Endothelial cell of hepatic sinusoid (primary cell): ENCODE measurements at regions not wholly inside any gene's neighbourhood (a gene's known extent, or its start where the extent isn't known, plus 50 kb on each side); places are given as distances from the start of the nearest gene placed in this dataset.

Experiments used
- in situ Hi-C: cut with HindIII; loops from 2 replicates; pipeline ENCODE4 v1.10.0; 2017; ENCODE audit warnings: low sequenced_read_pairs

DNA sequence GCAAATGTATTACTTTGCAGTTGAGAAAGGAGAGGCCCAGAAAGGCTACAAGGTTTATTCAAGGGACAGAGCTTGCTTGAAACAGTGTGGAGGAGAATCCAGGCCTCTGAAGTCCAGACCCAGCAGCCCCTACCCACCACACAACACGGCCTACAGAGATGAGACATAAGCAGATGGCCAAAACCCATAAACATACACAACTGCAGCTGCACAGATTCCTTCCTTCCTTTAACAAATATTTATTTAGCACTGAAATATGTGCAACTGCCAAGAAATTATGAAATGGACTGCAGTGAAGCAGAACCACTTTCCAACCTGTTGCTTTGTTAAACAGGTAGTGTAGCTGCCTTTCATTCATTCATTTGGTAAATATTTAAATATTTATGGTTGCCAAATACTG lies 122.3 kb downstream of the SPATA19 start:
- in situ Hi-C loops: no loop called here

DNA sequence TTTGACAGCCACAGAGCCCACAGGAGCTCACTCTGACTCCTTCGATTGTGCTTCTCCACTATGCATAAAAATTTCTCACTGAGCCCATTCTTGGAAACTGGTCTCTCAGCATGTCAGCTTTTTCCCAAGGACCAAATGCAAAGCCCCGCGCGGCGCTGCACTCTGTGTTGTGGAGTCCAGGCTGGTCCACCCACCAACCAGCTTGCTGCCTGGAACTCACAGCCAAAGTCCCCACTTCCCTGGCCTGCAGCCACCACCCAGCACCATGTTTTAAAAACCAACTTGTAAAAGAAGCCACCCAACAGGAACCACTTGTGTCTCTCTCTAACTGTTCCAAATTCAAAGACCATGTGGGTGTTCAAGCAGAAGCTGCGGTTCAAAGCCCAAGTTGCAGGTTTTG lies 124.4 kb downstream of the SPATA19 start:
- in situ Hi-C loops: no loop called here

DNA sequence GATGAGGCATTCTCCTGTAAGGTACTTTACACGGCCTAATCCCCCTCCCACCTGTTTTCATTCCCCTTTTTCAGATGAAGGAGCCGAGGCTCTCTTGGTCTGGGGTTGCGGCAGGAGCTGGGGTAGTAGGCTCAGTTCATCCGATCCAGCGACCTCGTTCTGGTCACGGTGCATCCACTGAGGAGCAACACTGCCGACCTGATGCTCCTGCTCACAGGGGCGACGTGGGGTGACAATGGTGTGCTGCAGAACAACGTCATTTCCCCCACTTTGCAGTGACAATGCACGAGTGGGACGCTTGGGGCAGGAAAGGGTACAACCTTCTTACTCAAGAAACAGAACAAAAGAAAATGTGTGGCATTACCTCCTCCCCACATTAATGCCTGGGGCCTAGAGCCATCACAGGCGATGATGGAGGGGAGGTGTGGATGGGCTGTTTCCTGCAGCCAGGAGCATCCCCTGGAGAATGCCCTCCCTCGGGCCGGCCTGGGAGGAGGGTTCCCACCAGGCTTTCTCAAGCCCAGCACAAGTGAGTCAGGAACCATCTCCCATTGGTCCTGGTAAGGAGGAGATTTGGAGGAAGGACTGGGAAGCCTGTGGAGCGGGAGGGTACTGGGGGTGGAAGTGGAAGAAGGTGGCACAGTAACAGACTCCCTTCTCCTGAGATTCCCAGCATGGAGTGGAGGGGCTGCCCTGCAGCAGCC lies 125.6 kb downstream of the SPATA19 start:
- in situ Hi-C loops: no loop called here

DNA sequence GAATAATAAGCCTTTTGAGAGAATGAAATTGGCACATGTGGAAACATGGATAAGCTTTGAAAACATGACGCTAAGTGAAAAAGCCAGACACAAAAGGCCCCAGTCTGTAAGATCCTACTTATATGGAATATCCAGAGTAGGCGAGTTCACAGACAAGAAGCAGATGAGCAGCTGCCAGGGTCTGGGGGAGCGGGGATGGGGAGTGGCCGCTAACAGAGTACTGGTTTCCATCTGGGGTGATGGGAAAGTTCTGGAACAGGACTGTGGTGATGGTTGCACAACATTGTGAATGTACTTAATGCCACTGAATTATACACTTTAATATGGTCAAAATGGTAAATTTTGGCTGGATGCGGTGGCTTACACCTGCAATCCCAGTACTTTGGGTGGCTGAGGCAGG lies 126.5 kb downstream of the SPATA19 start:
- in situ Hi-C loops: no loop called here

DNA sequence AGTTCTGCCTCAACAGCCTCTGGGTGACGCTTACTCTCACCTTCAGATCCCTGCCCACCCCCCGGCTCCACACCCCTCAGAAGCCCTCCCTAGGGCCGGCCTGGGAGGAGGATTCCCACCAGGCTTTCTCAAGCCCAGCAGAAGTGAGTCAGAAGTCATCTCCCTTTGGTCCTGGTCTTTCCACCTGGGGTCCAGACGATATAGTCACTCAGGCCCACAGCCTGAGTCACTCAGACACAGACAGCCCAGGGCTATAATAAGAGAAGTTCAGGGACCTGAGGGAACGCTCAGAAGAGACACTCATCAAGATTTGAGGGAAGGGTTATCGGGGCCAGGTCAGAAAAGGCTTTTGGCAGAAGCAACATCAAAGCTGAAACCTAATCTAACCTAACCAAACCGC lies 127.1 kb downstream of the SPATA19 start:
- in situ Hi-C loops: no loop called here

DNA sequence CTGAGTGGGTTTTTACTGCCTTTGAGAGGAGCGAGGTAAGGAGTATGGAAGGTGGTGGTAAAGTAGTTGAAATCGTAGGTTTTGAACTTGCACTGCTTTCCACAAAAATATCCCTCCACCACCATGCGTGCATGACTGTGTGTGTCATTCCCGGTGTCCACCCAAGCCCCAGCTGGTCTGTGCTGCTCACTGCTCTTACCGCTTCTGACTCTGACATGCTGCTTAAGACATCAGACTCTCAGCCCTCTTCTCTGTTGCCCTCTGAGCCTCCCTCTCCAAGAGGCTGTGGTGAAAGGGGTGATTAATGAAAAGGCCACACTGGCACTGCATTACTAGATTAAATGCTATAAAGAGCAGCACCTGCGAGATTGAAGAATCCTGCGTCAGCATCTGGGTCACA lies 128.7 kb downstream of the SPATA19 start:
- in situ Hi-C loops: no loop called here

DNA sequence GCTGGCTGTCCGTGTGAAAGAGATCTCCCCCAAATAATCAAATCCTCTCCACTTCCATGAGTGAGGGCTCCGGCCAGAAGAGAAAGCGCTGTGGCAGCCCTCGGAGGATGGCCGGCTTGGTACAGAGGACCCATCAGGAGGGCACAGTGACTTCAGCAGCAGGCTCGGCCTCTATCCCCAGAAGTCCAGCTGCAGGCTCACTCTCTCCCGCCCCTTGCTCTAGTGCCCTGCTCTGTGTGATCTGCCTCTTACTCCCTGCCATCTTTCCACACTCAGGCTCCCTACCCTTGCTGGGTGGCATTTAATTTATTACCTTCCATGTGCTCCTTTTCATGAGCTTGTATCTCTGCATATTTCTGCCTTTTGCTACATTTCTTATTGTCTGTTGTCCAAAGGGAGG lies 129.7 kb downstream of the SPATA19 start:
- in situ Hi-C loops: no loop called here

DNA sequence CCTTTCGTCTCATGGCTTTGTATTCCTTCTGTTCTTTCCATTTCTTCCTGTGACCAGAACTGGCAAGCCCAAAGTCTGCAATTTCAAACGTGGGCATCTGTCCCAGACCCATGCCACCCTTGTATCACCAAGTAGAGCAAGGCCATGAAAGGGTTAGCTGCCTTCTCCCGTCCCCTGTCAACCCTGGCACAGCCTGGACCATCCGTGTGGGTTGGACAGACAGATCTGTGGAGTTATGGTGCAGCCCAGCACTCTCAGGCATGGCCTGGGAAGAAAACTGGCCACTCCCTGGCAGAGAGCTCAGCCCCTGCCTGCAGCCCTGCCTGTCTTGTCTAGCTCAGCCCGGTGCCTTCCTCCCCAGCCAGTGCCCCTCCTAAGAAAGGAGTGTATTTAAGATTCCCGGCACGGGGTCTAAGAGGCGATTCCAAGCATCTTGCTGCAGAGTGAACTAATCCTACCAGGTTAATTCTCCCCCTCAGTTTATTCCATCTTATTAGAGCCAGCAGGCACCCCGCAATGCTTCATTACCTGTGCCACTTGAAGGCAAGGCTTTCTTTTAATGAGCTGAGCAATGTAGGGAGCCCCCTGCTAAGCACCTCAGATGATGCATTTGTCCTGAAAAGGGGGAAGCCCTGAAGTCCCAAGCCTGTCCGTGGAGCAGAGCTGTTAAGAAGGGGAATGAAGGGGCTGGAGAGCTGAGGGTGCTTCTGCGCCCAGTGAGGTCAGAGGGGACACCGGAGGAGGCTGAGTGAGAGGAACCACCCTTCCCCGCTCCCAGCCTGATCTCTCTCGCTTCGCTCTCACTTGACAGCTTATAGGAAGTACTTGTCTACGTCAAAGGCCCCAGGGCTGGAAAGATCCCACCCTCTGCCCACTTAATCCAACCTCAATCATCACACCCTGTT lies 130.6 kb downstream of the SPATA19 start:
- in situ Hi-C loops: no loop called here

DNA sequence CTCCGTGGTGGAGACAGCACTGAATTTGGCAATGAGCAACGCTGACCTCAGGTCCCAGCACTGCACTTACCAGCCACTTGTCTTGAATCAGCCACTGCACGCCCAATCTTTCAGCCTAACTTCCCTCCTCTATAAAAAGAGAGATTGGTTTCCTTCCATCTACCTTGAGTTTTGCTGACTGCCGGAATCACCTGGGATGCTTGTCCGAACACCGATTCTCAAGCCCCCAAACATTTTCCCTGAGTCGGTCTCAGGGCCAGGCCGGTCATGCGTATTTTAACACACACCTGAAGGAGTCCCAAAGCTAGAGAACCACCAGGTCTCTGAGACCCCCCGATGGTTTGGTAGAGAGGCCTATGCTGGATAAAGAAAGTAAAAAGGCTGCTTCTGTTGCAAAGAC lies 131.5 kb downstream of the SPATA19 start:
- in situ Hi-C loops: no loop called here

DNA sequence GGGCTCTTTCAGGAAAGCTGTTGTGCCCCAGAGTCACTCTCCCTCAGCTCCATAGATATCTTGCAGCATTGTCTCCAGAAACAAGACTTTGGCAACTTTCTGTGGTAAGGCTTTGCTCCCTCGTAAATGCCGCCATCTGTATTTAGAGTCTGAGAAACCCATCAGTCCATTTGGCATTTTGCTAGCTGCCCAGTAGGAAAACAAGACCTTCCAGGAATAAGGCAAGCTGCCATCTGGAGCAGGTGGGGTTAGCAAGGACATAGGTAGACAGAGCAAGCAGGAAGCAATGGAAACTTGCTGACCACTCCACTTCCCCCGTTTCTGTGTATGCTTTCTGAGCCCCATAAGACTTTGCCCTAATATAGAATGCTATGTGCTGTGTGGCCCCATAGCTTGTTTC lies 131.9 kb downstream of the SPATA19 start:
- in situ Hi-C loops: no loop called here

DNA sequence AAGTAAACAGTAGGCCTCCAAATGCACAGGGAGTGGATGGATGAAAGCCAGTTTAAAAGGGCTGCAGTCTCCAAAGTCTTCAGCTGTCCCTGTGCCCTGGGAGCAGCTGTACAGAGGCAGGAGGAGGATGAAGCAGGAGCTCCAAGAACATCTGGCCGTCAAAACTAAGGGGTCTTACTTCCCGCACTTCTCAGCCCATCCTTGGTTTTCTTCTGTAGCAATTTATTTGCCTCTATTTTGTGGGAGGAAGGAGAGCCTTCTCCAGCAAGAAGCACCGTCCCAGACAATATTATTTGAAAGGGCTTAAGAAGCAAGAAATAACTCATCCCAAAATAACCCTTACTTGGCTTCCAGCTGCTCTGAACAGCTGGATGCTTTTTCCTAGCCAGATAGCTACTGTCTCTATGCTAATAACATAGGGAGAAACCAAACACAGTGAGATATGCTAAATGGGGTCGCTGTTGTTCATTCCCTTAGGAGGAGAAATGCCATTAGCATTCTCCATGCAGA lies 133.2 kb downstream of the SPATA19 start:
- in situ Hi-C loops: no loop called here

DNA sequence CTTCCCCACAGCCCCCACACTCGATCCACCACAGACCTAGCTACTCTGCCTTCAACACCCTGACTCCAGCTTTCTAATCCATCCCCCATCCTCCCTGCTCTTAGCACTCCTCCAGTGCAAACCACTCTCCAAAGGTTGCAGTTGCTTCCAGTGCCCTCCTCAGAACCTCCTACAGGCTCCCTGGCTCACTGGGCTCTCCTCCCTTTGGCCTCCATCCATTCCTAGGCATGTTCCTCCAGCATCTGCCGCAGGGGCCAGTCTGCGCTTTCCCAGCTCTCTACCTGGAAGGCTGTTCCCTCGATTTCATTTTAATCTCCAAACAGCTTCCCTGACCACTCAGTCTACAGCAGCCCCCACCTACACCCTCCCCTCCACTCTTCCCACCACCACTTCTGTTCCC lies 133.8 kb downstream of the SPATA19 start:
- in situ Hi-C loops: no loop called here

DNA sequence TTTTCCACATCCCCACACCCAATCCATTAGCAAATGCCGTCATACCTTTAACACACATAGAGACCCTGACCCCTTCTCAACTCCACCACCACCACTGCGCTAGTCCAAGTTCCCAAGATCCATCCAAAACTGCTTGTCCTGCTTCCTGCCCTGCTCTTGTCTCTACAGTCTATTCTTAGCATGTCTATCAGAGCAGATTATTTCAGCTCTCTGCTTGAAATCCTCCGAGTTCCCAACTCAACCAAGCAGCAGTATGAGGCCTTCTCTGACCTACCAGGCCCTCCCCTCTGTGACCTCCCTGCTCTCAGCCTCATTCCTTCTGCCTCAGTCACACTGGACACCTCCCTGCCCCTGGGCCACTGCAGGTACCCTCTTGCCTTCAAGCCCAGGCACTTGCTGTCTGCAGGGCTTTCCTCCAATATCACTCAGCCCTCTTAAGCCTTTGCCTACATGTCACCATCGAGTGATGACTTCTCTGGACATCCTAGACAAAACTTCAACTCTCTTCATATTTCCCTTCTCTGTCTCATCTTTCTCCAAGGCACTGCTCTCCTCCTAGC lies 134.6 kb downstream of the SPATA19 start:
- in situ Hi-C loops: no loop called here

DNA sequence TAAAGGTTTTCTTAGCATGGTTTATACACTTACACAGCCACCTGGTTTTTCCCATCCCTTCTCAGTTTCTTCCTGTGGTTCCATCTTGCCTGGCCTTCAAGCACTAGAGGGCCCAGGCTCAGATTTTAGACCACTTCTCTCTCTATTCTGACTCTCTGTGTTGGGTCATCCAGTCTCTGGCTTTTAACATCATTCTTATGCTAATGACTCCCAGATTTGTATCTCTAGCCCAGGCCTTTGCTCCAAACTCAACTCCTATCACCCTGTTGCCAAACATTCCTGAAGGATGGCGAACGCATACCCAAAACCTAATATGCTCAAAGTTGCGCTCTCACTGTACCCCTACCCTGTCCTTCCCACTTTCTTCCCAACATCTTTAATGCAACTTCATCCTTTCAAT lies 135.1 kb downstream of the SPATA19 start:
- in situ Hi-C loops: no loop called here

DNA sequence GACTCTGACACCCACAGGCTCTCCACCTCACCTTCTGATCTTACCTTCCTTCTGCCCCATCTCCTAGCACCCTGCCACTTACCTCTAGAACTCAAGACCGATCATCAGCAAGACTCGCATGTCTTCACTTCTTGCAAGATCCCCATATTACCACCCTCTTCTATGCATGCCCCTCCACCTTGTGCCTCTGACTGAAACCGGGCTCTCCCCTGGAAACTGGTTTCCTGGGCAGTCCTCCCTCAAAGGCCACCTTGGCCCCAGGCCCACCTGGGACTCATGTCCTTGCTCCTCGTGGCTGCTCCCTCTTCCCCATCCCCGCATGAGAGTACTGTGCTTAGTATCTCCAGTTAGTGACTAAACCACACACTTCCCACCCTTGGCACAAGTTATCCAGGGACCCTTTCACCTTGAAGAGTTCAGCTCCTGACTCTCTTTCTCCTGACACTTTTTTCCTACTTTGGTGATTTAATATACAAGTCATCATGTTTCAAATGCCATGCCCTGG lies 136.7 kb downstream of the SPATA19 start:
- in situ Hi-C loops: no loop called here

DNA sequence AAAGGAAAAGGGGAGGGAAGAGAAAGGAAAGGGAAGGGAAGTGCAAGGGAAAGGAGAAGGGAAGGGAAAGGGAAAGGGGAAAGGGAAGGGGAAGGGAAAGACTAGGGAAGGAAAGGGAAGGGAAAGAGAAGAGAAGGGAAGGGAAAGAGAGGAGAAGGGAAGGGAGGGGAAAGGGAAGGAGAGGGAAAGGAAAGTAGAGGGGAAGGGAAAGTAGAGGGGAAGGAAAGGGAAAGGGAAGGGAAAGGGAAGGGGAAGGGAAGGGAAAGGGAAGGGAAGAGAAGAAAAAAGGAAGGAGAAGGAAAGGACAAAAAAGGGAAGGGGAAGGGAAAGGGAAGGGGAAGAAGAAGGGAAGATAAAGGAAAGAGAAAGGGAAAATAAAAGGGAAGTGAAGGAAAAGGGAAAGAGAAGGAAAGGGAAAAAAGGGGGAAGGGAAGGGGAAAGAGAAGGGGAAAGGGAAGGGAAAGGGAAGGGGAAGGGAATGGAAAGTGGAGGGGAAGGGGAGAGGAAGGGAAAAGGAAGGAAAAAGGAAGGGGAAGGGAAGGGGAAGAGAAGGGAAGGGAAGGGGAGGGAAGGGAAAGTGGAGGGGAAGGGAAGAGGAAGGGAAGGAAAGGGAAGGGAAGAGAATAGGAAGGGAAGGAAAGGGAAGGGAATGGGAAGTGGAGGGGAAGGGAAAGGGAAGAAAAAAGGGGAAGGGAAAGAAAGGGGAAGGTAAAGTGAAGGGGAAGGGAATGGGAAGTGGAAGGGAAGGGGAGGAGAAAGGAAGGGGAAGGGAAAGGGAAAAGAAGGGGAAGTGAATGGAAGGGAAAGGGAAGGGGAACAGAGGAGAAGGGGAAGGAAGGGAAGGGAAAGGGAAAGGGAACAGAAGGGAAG lies 138.2 kb downstream of the SPATA19 start:
- in situ Hi-C loops: no loop called here

DNA sequence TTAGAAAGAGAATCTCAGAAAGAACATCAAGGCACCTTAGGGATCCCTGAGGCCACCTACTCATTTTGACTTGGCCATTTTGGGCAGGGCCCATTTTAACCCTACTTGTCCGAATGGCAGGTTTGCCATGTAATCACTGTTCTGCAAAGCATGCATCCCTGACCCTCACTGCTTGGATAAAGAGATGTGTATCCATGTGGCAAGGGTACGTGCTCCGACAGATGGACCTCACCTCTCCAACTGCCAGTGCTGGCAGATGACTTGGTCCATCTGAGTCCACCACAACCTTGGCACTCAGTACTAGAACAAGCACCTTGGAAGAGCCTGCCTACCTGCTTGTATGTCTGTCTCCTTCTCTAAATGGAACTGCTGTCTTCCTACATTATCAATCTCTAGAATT lies 139.4 kb downstream of the SPATA19 start:
- in situ Hi-C loops: no loop called here

DNA sequence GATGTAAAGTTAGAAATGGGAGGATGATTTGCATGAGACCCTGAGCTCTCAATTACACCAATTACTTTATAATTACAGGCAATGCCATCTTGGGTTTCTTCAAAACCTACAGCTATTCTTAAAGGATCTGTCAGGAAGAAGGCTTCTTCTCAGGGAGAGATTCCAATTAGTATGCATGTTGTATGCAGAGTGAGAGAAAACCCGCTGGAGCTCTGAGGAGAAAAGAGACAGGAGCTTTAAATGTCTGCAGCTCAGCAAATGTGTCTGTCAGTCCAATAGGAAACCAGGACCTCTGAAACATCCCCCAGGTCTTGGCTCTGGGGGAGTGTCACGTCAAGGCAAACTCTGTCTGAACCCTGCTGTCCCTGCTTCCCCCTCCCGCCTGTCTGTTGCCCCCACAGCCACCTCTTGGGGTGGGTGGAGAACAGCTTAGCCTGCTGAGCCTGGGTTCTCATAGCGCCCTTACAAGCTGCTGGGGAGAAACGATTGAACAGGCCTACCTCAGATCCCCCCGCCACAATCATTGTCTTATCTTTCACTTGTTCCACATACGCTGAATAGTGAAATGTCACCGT lies 140.2 kb downstream of the SPATA19 start:
- in situ Hi-C loops: no loop called here

DNA sequence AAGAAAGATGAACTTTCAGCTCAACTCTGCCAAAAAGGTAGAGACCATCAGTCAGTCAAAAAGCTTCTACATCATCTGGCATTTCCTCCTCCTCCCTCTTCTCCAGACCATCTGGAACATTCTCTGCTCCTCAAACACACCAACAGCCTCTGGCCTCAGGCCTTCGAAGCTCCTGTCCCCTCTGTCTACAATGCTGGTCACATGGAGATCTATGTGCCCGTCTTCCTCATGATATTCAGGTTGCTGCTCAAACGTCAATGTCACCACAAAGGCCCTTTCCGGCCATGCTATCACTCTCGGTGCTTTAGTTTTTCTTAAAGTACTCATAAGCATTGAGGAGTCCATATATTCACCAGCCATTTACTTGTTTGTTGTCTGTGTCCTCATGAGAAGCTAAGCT lies 146.2 kb downstream of the SPATA19 start:
- in situ Hi-C loops: no loop called here

DNA sequence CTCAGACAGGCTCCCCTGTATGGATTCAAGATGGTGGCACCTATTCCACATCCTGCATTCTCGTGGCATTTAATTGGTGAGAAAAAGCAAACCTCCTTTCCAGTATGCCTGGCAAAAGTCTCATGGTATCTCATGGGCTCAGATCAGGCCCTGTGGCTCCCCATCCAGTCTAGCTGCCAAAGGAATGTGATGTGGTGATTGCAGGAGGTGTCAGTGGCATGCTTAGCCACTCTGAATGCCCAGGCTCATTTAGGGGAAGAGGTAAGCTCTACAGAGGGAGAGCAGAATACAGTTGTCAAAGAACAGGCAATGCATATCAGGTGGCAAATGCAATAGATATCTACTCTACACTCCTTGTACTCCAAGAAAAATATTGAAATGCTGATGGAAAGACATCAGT lies 146.7 kb downstream of the SPATA19 start:
- in situ Hi-C loops: no loop called here
